ENCODE measurements at regions not wholly inside any gene's neighbourhood (a gene's known extent, or its start where the extent isn't known, plus 50 kb on each side); places are given as distances from the start of the nearest gene placed in this dataset.

DNA sequence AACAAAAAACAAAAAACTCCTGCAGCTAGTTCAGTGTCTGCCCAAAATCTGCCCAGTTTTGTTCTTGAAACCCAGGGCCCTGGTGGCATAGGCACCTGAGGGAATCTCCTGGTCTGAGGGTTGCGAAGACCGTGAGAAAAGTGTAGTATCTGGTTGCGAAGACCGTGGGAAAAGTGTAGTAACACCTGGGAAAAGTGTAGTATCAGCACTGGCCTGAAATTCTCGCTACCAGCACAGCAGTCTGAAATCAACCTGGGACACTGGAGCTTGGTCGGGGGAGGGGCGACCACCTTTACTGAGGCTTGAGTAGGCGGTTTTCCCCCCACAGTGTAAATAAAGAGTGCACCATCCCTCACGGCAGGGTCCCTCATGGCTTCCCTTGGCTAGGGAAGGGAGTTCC lies 82.5 kb upstream of the SP4 start:
- TF ChIP-seq, protein P1, sequence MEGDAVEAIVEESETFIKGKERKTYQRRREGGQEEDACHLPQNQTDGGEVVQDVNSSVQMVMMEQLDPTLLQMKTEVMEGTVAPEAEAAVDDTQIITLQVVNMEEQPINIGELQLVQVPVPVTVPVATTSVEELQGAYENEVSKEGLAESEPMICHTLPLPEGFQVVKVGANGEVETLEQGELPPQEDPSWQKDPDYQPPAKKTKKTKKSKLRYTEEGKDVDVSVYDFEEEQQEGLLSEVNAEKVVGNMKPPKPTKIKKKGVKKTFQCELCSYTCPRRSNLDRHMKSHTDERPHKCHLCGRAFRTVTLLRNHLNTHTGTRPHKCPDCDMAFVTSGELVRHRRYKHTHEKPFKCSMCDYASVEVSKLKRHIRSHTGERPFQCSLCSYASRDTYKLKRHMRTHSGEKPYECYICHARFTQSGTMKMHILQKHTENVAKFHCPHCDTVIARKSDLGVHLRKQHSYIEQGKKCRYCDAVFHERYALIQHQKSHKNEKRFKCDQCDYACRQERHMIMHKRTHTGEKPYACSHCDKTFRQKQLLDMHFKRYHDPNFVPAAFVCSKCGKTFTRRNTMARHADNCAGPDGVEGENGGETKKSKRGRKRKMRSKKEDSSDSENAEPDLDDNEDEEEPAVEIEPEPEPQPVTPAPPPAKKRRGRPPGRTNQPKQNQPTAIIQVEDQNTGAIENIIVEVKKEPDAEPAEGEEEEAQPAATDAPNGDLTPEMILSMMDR (IDR thresholded peaks at IDR 0.05): no peak
- no peak for TF ChIP-seq EZH2 (IDR thresholded peaks at IDR 0.05)

Measured in neural progenitor cell (in vitro differentiated cells).